CD8-positive, alpha-beta memory T cell (primary cell): ENCODE measurements at regions not wholly inside any gene's neighbourhood (a gene's known extent, or its start where the extent isn't known, plus 50 kb on each side); places are given as distances from the start of the nearest gene placed in this dataset.

Source experiments
- CTCF ChIA-PET: fragments of 350-600 bp; sonication (Branson Sonifier 250); formaldehyde crosslinking; loops from one replicate; lab custom pipeline; 2021; ENCODE audit warnings: antibody characterized with exemption; lab: Charles Lee
- POLR2A ChIA-PET: fragments of 350-600 bp; sonication (Branson Sonifier 250); formaldehyde crosslinking; loops from one replicate; lab custom pipeline; 2021; ENCODE audit warnings: antibody characterized with exemption; lab: Charles Lee
- DNase-seq, 5 donors: peaks; one replicate each; pipeline versions ENCODE4 v3.0.0 to v3.0.0-alpha.2; 2020 to 2022; ENCODE audit warnings: mixed read lengths in 1 of 5
- H3K27ac ChIP-seq: one replicate; pipeline ENCODE4 v1.7.0; 2013; ENCODE audit warnings: low read depth, mild to moderate bottlenecking, low read length, moderate library complexity
- H3K27me3 ChIP-seq: 2 replicates; pipeline ENCODE4 v1.7.0; 2013; ENCODE audit warnings: low read length, mild to moderate bottlenecking; ENCODE audit not compliant: insufficient read depth, poor library complexity, severe bottlenecking
- H3K36me3 ChIP-seq: 2 replicates; pipeline ENCODE4 v1.7.0; 2013; ENCODE audit warnings: mild to moderate bottlenecking, low read length, moderate library complexity; ENCODE audit not compliant: insufficient read depth
- H3K4me1 ChIP-seq: 2 replicates; pipeline ENCODE4 v1.7.0; 2013; ENCODE audit warnings: mild to moderate bottlenecking, low read length, moderate library complexity; ENCODE audit not compliant: insufficient read depth
- H3K4me3 ChIP-seq: 2 replicates; pipeline ENCODE4 v1.7.0; 2013; ENCODE audit warnings: mild to moderate bottlenecking, low read length
- H3K9me3 ChIP-seq: 2 replicates; pipeline ENCODE4 v1.7.0; 2013; ENCODE audit warnings: mild to moderate bottlenecking, low read length
- H3K27ac Mint-ChIP-seq, 8 donors: one replicate each; pipeline ENCODE4 v1.8.0; 2020 to 2021; ENCODE audit warnings: mixed read lengths in 8 of 8, mild to moderate bottlenecking in 6 of 8, inconsistent platforms in 3 of 8, moderate library complexity in 3 of 8
- H3K27me3 Mint-ChIP-seq, 2 donors: one replicate each; pipeline ENCODE4 v1.8.0; 2020 to 2021; ENCODE audit warnings: mixed read lengths in 2 of 2, mild to moderate bottlenecking in 1 of 2, moderate library complexity in 1 of 2
- H3K36me3 Mint-ChIP-seq, 3 donors: one replicate each; pipeline ENCODE4 v1.8.0; 2020 to 2021; ENCODE audit warnings: mixed read lengths in 3 of 3, inconsistent platforms in 1 of 3, mild to moderate bottlenecking in 1 of 3
- H3K4me1 Mint-ChIP-seq, 3 donors: one replicate each; pipeline ENCODE4 v1.8.0; 2020 to 2021; ENCODE audit warnings: mixed read lengths in 3 of 3, inconsistent platforms in 1 of 3, mild to moderate bottlenecking in 1 of 3
- H3K4me3 Mint-ChIP-seq, 7 donors: one replicate each; pipeline ENCODE4 v1.8.0; 2020 to 2021; ENCODE audit warnings: mixed read lengths in 7 of 7, mild to moderate bottlenecking in 6 of 7, moderate library complexity in 4 of 7, inconsistent platforms in 2 of 7
- H3K9me3 Mint-ChIP-seq, 5 donors: one replicate each; pipeline ENCODE4 v1.8.0; 2020 to 2022; ENCODE audit warnings: mixed read lengths in 5 of 5, mild to moderate bottlenecking in 3 of 5, moderate library complexity in 2 of 5, inconsistent platforms in 1 of 5

GRCh38 chr2:60306267-60306861 is 247.1 kb downstream of the BCL11A start:
- no peaks in the 10 kb centered on the region for H3K36me3 ChIP-seq
- DNase-seq: no peak
- Mint-ChIP-seq H3K36me3 (no peaks in the 10 kb centered on the region), H3K4me1 (peaks cover 0 to 2% (median 0%) of the 10 kb centered on the region in 3 donors), H3K9me3 (peaks cover 0 to 3% (median 0%) of the 10 kb centered on the region in 5 donors), H3K27me3 (no peaks in the 10 kb centered on the region), H3K27ac (no peak overlapping the region), H3K4me3 (no peak overlapping the region)
- no peak overlapping the region for H3K4me3 ChIP-seq
- no peaks in the 10 kb centered on the region for H3K4me1 ChIP-seq
- ChIA-PET CTCF (no interaction called here), POLR2A (no interaction called here)
- H3K9me3 ChIP-seq: no peaks in the 10 kb centered on the region
- no peaks in the 10 kb centered on the region for H3K27me3 ChIP-seq
- no peak overlapping the region for H3K27ac ChIP-seq

GRCh38 chr2:60303680-60304079 is 249.8 kb downstream of the BCL11A start:
- DNase-seq: no peak
- POLR2A ChIA-PET: no interaction called here
- H3K27me3 Mint-ChIP-seq: no peaks in the 10 kb centered on the region
- no peaks in the 10 kb centered on the region for H3K9me3 ChIP-seq
- H3K9me3 Mint-ChIP-seq: peaks cover 0 to 3% (median 0%) of the 10 kb centered on the region in 5 donors
- CTCF ChIA-PET: no interaction called here
- H3K36me3 ChIP-seq: no peaks in the 10 kb centered on the region
- no peak overlapping the region for H3K4me3 Mint-ChIP-seq
- no peak overlapping the region for H3K27ac ChIP-seq
- no peaks in the 10 kb centered on the region for H3K4me1 ChIP-seq
- no peaks in the 10 kb centered on the region for H3K4me1 Mint-ChIP-seq
- no peaks in the 10 kb centered on the region for H3K27me3 ChIP-seq
- H3K4me3 ChIP-seq: no peak overlapping the region
- no peak overlapping the region for H3K27ac Mint-ChIP-seq
- no peaks in the 10 kb centered on the region for H3K36me3 Mint-ChIP-seq

GRCh38 chr2:60302377-60303126 is 250.9 kb downstream of the BCL11A start:
- Histone ChIP-seq H3K4me1 (no peaks in the 10 kb centered on the region), H3K27me3 (no peaks in the 10 kb centered on the region), H3K4me3 (no peak overlapping the region), H3K36me3 (no peaks in the 10 kb centered on the region), H3K27ac (no peak overlapping the region), H3K9me3 (no peaks in the 10 kb centered on the region)
- peaks cover 0 to 3% (median 0%) of the 10 kb centered on the region in 5 donors for H3K9me3 Mint-ChIP-seq
- H3K27me3 Mint-ChIP-seq: no peaks in the 10 kb centered on the region
- no peak overlapping the region for H3K4me3 Mint-ChIP-seq
- POLR2A ChIA-PET: no interaction called here
- H3K36me3 Mint-ChIP-seq: no peaks in the 10 kb centered on the region
- H3K4me1 Mint-ChIP-seq: no peaks in the 10 kb centered on the region
- no peak overlapping the region for H3K27ac Mint-ChIP-seq
- no peak for DNase-seq
- CTCF ChIA-PET: no interaction called here

GRCh38 chr2:60301726-60302125 is 251.7 kb downstream of the BCL11A start:
- ChIA-PET POLR2A (no interaction called here), CTCF (no interaction called here)

GRCh38 chr2:60299179-60299578 is 254.3 kb downstream of the BCL11A start:
- peaks cover under 1 to 2% of the 10 kb centered on the region in 2 donors for H3K27me3 Mint-ChIP-seq
- no peaks in the 10 kb centered on the region for H3K36me3 Mint-ChIP-seq
- peaks cover 0 to 8% (median 0%) of the 10 kb centered on the region in 5 donors for H3K9me3 Mint-ChIP-seq
- Histone ChIP-seq H3K27me3 (no peaks in the 10 kb centered on the region), H3K4me3 (no peak overlapping the region), H3K27ac (no peak overlapping the region), H3K36me3 (no peaks in the 10 kb centered on the region), H3K4me1 (no peaks in the 10 kb centered on the region), H3K9me3 (no peaks in the 10 kb centered on the region)
- ChIA-PET POLR2A (no interaction called here), CTCF (no interaction called here)
- H3K27ac Mint-ChIP-seq: no peak overlapping the region
- no peak overlapping the region for H3K4me3 Mint-ChIP-seq
- DNase-seq: no peak
- no peaks in the 10 kb centered on the region for H3K4me1 Mint-ChIP-seq

More at GRCh38 chr2:60301726-60302125, 251.7 kb downstream of the BCL11A start:
- Histone ChIP-seq H3K4me1 (no peaks in the 10 kb centered on the region), H3K4me3 (no peak overlapping the region), H3K9me3 (no peaks in the 10 kb centered on the region), H3K27ac (no peak overlapping the region), H3K36me3 (no peaks in the 10 kb centered on the region), H3K27me3 (no peaks in the 10 kb centered on the region)
- Mint-ChIP-seq H3K4me1 (no peaks in the 10 kb centered on the region), H3K36me3 (no peaks in the 10 kb centered on the region), H3K9me3 (peaks cover 0 to 3% (median 0%) of the 10 kb centered on the region in 5 donors), H3K27ac (no peak overlapping the region), H3K27me3 (no peaks in the 10 kb centered on the region), H3K4me3 (no peak overlapping the region)
- DNase-seq: no peak

GRCh38 chr2:60298006-60298696 is 255.3 kb downstream of the BCL11A start:
- Mint-ChIP-seq H3K4me1 (no peaks in the 10 kb centered on the region), H3K27ac (no peak overlapping the region), H3K9me3 (peaks cover 0 to 10% (median 0%) of the 10 kb centered on the region in 5 donors), H3K4me3 (no peak overlapping the region), H3K36me3 (no peaks in the 10 kb centered on the region), H3K27me3 (peaks cover 2 to 3% of the 10 kb centered on the region in 2 donors)
- Histone ChIP-seq H3K27me3 (no peaks in the 10 kb centered on the region), H3K4me3 (no peak overlapping the region), H3K27ac (no peak overlapping the region), H3K9me3 (no peaks in the 10 kb centered on the region), H3K4me1 (no peaks in the 10 kb centered on the region), H3K36me3 (no peaks in the 10 kb centered on the region)
- POLR2A ChIA-PET: no interaction called here
- CTCF ChIA-PET: no interaction called here
- DNase-seq: no peak

- H3K36me3 Mint-ChIP-seq: no peaks in the 10 kb centered on the region
- DNase-seq: no peak
- H3K9me3 ChIP-seq: no peaks in the 10 kb centered on the region
- no peak overlapping the region for H3K4me3 Mint-ChIP-seq
- peaks cover 0 to 9% (median 0%) of the 10 kb centered on the region in 5 donors for H3K9me3 Mint-ChIP-seq
- CTCF ChIA-PET: no interaction called here
- H3K27me3 ChIP-seq: no peaks in the 10 kb centered on the region
- peaks cover 2 to 3% of the 10 kb centered on the region in 2 donors for H3K27me3 Mint-ChIP-seq
- POLR2A ChIA-PET: no interaction called here
- H3K27ac ChIP-seq: no peak overlapping the region
- H3K4me1 ChIP-seq: no peaks in the 10 kb centered on the region
- no peak overlapping the region for H3K4me3 ChIP-seq
- H3K4me1 Mint-ChIP-seq: no peaks in the 10 kb centered on the region
- no peak overlapping the region for H3K27ac Mint-ChIP-seq
- H3K36me3 ChIP-seq: no peaks in the 10 kb centered on the region
These were observed 256.0 kb downstream of the BCL11A start for GRCh38 chr2:60297296-60298005.
